ENCODE measurements at regions not wholly inside any gene's neighbourhood (a gene's known extent, or its start where the extent isn't known, plus 50 kb on each side); places are given as distances from the start of the nearest gene placed in this dataset.
A peak's percentile ranks its signal among the peaks of the same experiment; 100 is the strongest.

- no peak for DNase-seq (ENCODE audit: low read depth)
Measured at GRCh38 chr1:234732671-234733390, 122.9 kb upstream of the IRF2BP2 start.

- no peak for DNase-seq (ENCODE audit: low read depth)
Measured at GRCh38 chr1:234732260-234732659, 122.3 kb upstream of the IRF2BP2 start.

- DNase-seq (ENCODE audit: low read depth) = peak; percentile 82
Measured at GRCh38 chr1:234731569-234732085, 121.6 kb upstream of the IRF2BP2 start.

- no peak for DNase-seq (ENCODE audit: low read depth)
Measured at GRCh38 chr1:234730770-234731568, 121.0 kb upstream of the IRF2BP2 start.

- no peak for DNase-seq (ENCODE audit: low read depth)
Measured at GRCh38 chr1:234730475-234730769, 120.4 kb upstream of the IRF2BP2 start.

- DNase-seq (ENCODE audit: low read depth) = no peak
Measured at GRCh38 chr1:234729561-234730474, 119.8 kb upstream of the IRF2BP2 start.

GRCh38 chr1:234728740-234729139 is 118.8 kb upstream of the IRF2BP2 start:
- no peak for DNase-seq (ENCODE audit: low read depth)

GRCh38 chr1:234727018-234727940 is 117.3 kb upstream of the IRF2BP2 start:
- DNase-seq (ENCODE audit: low read depth) = no peak

- no peak for DNase-seq (ENCODE audit: low read depth)
Measured at GRCh38 chr1:234726359-234726943, 116.5 kb upstream of the IRF2BP2 start.

- DNase-seq (ENCODE audit: low read depth) = no peak
Measured at GRCh38 chr1:234725177-234726132, 115.5 kb upstream of the IRF2BP2 start.

- no peak for DNase-seq (ENCODE audit: low read depth)
Measured at GRCh38 chr1:234724516-234725176, 114.7 kb upstream of the IRF2BP2 start.

GRCh38 chr1:234722904-234723720 is 113.1 kb upstream of the IRF2BP2 start:
- peak; percentile 73 for DNase-seq (ENCODE audit: low read depth)

- no peak for DNase-seq (ENCODE audit: low read depth)
Measured at GRCh38 chr1:234722270-234722704, 112.3 kb upstream of the IRF2BP2 start.

GRCh38 chr1:234721476-234722269 is 111.7 kb upstream of the IRF2BP2 start:
- DNase-seq (ENCODE audit: low read depth) = peak; percentile 29

GRCh38 chr1:234720709-234721441 is 110.9 kb upstream of the IRF2BP2 start:
- no peak for DNase-seq (ENCODE audit: low read depth)

GRCh38 chr1:234719454-234720251 is 109.7 kb upstream of the IRF2BP2 start:
- DNase-seq (ENCODE audit: low read depth) = no peak
